ENCODE measurements at regions not wholly inside any gene's neighbourhood (a gene's known extent, or its start where the extent isn't known, plus 50 kb on each side); places are given as distances from the start of the nearest gene placed in this dataset.

GRCh38 chr11:19326499-19326898, 85.8 kb upstream of the E2F8 start:
- TF ChIP-seq EP300 (IDR thresholded peaks at IDR 0.05; ENCODE audit: borderline replicate concordance) (no peak), TCF12 (IDR thresholded peaks at IDR 0.05; ENCODE audit: low read depth) (no peak), YY1 (IDR thresholded peaks at IDR 0.05; ENCODE audit: low read depth) (no peak), TEAD4 (IDR thresholded peaks at IDR 0.05) (no peak), USF1 (IDR thresholded peaks at IDR 0.05) (no peak), RAD21 (IDR thresholded peaks at IDR 0.05; ENCODE audit: low read depth) (no peak), CREB1 (IDR thresholded peaks at IDR 0.05; ENCODE audit: low read depth) (no peak), TAF1 (IDR thresholded peaks at IDR 0.05; ENCODE audit: low read depth) (no peak), ZBTB7A (IDR thresholded peaks at IDR 0.05; ENCODE audit: low read depth) (no peak), NFIC (IDR thresholded peaks at IDR 0.05) (no peak), MAX (IDR thresholded peaks at IDR 0.05) (no peak)

All from Ishikawa (cell line).